GM12878 (cell line): ENCODE measurements at regions not wholly inside any gene's neighbourhood (a gene's known extent, or its start where the extent isn't known, plus 50 kb on each side); places are given as distances from the start of the nearest gene placed in this dataset.

Source experiments
- ATAC-seq: fragments of 200-7000 bp; cut with Tn5 transposase; 3 replicates; pipeline ENCODE4 v1.9.1; 2020; ENCODE audit warnings: mild to moderate bottlenecking, moderate library complexity
- BruUV-seq: library from RNA; stranded (reverse); fragments of 400-500 nt; replicated peaks from 2 replicates; lab custom pipeline; 2021; lab: Mats Ljungman, UMichigan
- CTCF ChIA-PET: fragments of 300-600 bp; sonication (Branson Sonifier 250); formaldehyde crosslinking; extraction: SDS; loops from one replicate; lab custom pipeline; 2021; ENCODE audit warnings: inconsistent platforms; lab: Yijun Ruan, JAX
- POLR2A ChIA-PET: fragments of 350-600 bp; formaldehyde crosslinking; extraction: SDS; loops from one replicate; lab custom pipeline; 2021; ENCODE audit warnings: inconsistent platforms; lab: Charles Lee
- RAD21 ChIA-PET: fragments of 300-600 bp; sonication (Branson Sonifier 250); formaldehyde crosslinking; loops from one replicate; lab custom pipeline; 2023; ENCODE audit warnings: antibody characterized with exemption; ENCODE audit not compliant: unreplicated experiment; lab: Charles Lee
- SMC1A ChIA-PET: fragments of 300-600 bp; sonication (Branson Sonifier 250); formaldehyde crosslinking; loops from one replicate; lab custom pipeline; 2023; ENCODE audit not compliant: unreplicated experiment, uncharacterized antibody; lab: Charles Lee
- DNase-seq: peaks from one replicate; pipeline ENCODE4 v3.0.0-alpha.2; 2011; ENCODE audit warnings: low read depth, low spot score
- FAIRE-seq: peaks from 3 replicates; lab custom pipeline; 2011; peaks lifted over from hg19 to GRCh38; lab: Jason Lieb, UNC
- H2AFZ ChIP-seq: 2 replicates; pipeline ENCODE4 v1.6.0; 2011; ENCODE audit warnings: low read depth, low read length, control low read depth; ENCODE audit not compliant: control insufficient read depth
- H3K27ac ChIP-seq: 2 replicates; pipeline ENCODE4 v1.5.1; 2011; ENCODE audit warnings: control low read depth; ENCODE audit not compliant: control insufficient read depth, insufficient read depth
- H3K27me3 ChIP-seq, 2 experiments: replicated peaks in 1 of 2; 2 replicates each; pipeline versions ENCODE4 v1.6.0 to v1.6.1; 2011; ENCODE audit warnings: low read length in 1 of 2; ENCODE audit not compliant: control insufficient read depth in 2 of 2, insufficient read depth in 2 of 2
- H3K36me3 ChIP-seq, 2 experiments: 2 replicates each; pipeline ENCODE4 v1.5.1; 2011; ENCODE audit warnings: low read length in 1 of 2; ENCODE audit not compliant: control insufficient read depth in 2 of 2, insufficient read depth in 2 of 2
- H3K4me1 ChIP-seq: 2 replicates; pipeline ENCODE4 v1.6.1; 2011; ENCODE audit warnings: mild to moderate bottlenecking, low read length, moderate library complexity, mixed read lengths; ENCODE audit not compliant: control insufficient read depth, insufficient read depth
- H3K4me2 ChIP-seq: 2 replicates; pipeline ENCODE4 v1.6.0; 2011; ENCODE audit warnings: control low read depth; ENCODE audit not compliant: control insufficient read depth, insufficient read depth
- H3K4me3 ChIP-seq: fragments of 200-600 bp; sonication (generic); 2 replicates; pipeline ENCODE4 v1.5.1; 2016
- H3K79me2 ChIP-seq: 2 replicates; pipeline ENCODE4 v1.6.0; 2011; ENCODE audit warnings: low read length; ENCODE audit not compliant: control insufficient read depth, insufficient read depth
- H3K9ac ChIP-seq: 2 replicates; pipeline ENCODE4 v1.8.0; 2011; ENCODE audit warnings: low read length, control low read depth, mixed read lengths; ENCODE audit not compliant: control insufficient read depth, insufficient read depth
- H3K9me3 ChIP-seq: replicated peaks from 3 replicates; pipeline ENCODE4 v1.5.1; 2011; ENCODE audit warnings: mild to moderate bottlenecking, low read length; ENCODE audit not compliant: control insufficient read depth, insufficient read depth
- H4K20me1 ChIP-seq: 2 replicates; pipeline ENCODE4 v1.6.0; 2011; ENCODE audit not compliant: control insufficient read depth, insufficient read depth
- BRCA1 ChIP-seq: IDR thresholded peaks from 2 replicates; pipeline ENCODE4 v1.6.1; 2011; ENCODE audit warnings: low read depth, low read length, improper control_type of control experiment
- ESRRA ChIP-seq: IDR thresholded peaks from 2 replicates; pipeline ENCODE4 v1.6.1; 2012; ENCODE audit warnings: mild to moderate bottlenecking, low read length, improper control_type of control experiment
- MXI1 ChIP-seq: fragments of 150-350 bp; IDR thresholded peaks from 2 replicates; pipeline ENCODE4 v1.6.1; 2011; ENCODE audit warnings: low read depth, mild to moderate bottlenecking, inconsistent platforms, low read length, improper control_type of control experiment
- NBN ChIP-seq: fragments of 450-650 bp; IDR thresholded peaks from 2 replicates; pipeline ENCODE4 v1.6.1; 2016
- NR2C2 ChIP-seq: IDR thresholded peaks from 2 replicates; pipeline ENCODE4 v1.6.1; 2011; ENCODE audit warnings: borderline replicate concordance, low read depth; ENCODE audit not compliant: control insufficient read depth, insufficient read length
- NRF1 ChIP-seq: conservative IDR thresholded peaks from 2 replicates; pipeline ENCODE4 v1.6.1; 2011; ENCODE audit warnings: mild to moderate bottlenecking, low read depth, low read length, improper control_type of control experiment
- POU2F2 ChIP-seq: IDR thresholded peaks from 3 replicates; pipeline ENCODE4 v1.6.1; 2011; ENCODE audit warnings: low read depth, mild to moderate bottlenecking, low read length, borderline replicate concordance
- RAD21 ChIP-seq: IDR thresholded peaks from 2 replicates; pipeline ENCODE4 v1.6.1; 2011; ENCODE audit warnings: mild to moderate bottlenecking, low read depth, low read length, moderate library complexity; ENCODE audit not compliant: insufficient read depth
- SMC3 ChIP-seq: IDR thresholded peaks from 2 replicates; pipeline ENCODE4 v1.6.1; 2011; ENCODE audit warnings: low read length, improper control_type of control experiment, borderline replicate concordance
- SREBF1 ChIP-seq: IDR thresholded peaks from 2 replicates; pipeline ENCODE4 v1.6.1; 2012; ENCODE audit warnings: mild to moderate bottlenecking, low read length
- SRF ChIP-seq, 2 experiments: IDR thresholded peaks; 2 replicates each; pipeline ENCODE4 v1.6.1; 2011; ENCODE audit warnings: low read depth in 2 of 2, low read length in 2 of 2, mild to moderate bottlenecking in 1 of 2, moderate library complexity in 1 of 2
- STAT1 ChIP-seq: fragments of 450-650 bp; conservative IDR thresholded peaks from 2 replicates; pipeline ENCODE4 v1.6.1; 2014; ENCODE audit warnings: antibody characterized with exemption, mild to moderate bottlenecking
- WGBS: methylation state at CpG from one replicate; pipeline ENCODE4 v1.1.6; 2016; ENCODE audit warnings: low lambda C conversion rate; ENCODE audit not compliant: insufficient replicate concordance, insufficient coverage; ENCODE audit errors: missing lambda C conversion rate; 5-methylcytosine and 5-hydroxymethylcytosine counted together
- in situ Hi-C: fragments of 300-500 bp; cut with MboI; formaldehyde crosslinking; loops from 9 replicates; pipeline ENCODE4 v1.14.3; 2018; ENCODE audit warnings: mixed read lengths
- intact Hi-C: fragments of 100-400 bp; cut with micrococcal nuclease; formaldehyde crosslinking; loops from one replicate; pipeline ENCODE4 v1.14.2; 2022; ENCODE audit not compliant: unreplicated experiment
- TF ChIP-seq, protein P1 (sequence below): IDR thresholded peaks from 2 replicates; pipeline ENCODE4 v1.6.1; 2012; ENCODE audit warnings: low read depth, low read length, improper control_type of control experiment
- TF ChIP-seq, protein P2 (sequence below): fragments of 450-650 bp; IDR thresholded peaks from 2 replicates; pipeline ENCODE4 v1.6.1; 2017; ENCODE audit warnings: borderline replicate concordance

DNA sequence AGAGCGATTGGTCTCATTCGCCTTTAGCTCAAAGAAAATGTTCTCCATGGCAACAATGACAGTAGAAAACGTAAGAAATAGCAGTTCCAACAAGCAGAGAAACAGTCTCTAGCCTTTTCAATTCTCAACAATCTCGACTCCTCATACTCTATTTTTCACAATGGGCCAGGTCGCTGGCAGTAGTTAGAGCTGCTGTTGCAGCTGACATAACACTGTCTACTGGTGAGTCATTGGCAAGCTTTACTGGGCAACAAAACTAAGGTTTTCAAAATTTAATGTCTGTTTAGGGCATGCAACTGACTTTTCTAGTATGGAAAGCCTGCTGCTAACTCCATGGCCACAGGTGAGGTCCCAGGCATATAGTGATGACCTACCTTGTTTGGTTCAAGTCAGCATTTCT, 221.1 kb upstream of the KAZN start:
- no peak overlapping the region for H3K4me3 ChIP-seq
- CTCF ChIA-PET: no interaction called here
- RAD21 ChIA-PET: no interaction called here
- H3K9me3 ChIP-seq: no peaks in the 10 kb centered on the region
- no peak overlapping the region for H3K4me2 ChIP-seq
- ATAC-seq (no peak), DNase-seq (no peak), FAIRE-seq (no peak)
- H3K27me3 ChIP-seq: no peaks in the 10 kb centered on the region
- TF ChIP-seq RAD21 (no peak), SMC3 (no peak), BRCA1 (no peak), NR2C2 (no peak), SRF (IDR thresholded peaks at IDR 0.05; ENCODE audit: low read depth in 2 of 2, low read length in 2 of 2) (no peak), SREBF1 (no peak)
- TF ChIP-seq, protein P1, sequence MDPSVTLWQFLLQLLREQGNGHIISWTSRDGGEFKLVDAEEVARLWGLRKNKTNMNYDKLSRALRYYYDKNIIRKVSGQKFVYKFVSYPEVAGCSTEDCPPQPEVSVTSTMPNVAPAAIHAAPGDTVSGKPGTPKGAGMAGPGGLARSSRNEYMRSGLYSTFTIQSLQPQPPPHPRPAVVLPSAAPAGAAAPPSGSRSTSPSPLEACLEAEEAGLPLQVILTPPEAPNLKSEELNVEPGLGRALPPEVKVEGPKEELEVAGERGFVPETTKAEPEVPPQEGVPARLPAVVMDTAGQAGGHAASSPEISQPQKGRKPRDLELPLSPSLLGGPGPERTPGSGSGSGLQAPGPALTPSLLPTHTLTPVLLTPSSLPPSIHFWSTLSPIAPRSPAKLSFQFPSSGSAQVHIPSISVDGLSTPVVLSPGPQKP: no peak
- intact Hi-C loops: no loop called here
- WGBS: 21% methylated on average over 5 of the region's 5 CpGs
- H3K36me3 ChIP-seq: no peaks in the 10 kb centered on the region
- no peaks in the 10 kb centered on the region for H3K79me2 ChIP-seq
- no TSS peak for BruUV-seq
- no peak overlapping the region for H2AFZ ChIP-seq
- in situ Hi-C loops: no loop called here
- POLR2A ChIA-PET: no interaction called here
- no peak overlapping the region for H3K27ac ChIP-seq
- SMC1A ChIA-PET: no interaction called here
- H3K9ac ChIP-seq: no peak overlapping the region
- H4K20me1 ChIP-seq: no peaks in the 10 kb centered on the region
- H3K4me1 ChIP-seq: no peaks in the 10 kb centered on the region

DNA sequence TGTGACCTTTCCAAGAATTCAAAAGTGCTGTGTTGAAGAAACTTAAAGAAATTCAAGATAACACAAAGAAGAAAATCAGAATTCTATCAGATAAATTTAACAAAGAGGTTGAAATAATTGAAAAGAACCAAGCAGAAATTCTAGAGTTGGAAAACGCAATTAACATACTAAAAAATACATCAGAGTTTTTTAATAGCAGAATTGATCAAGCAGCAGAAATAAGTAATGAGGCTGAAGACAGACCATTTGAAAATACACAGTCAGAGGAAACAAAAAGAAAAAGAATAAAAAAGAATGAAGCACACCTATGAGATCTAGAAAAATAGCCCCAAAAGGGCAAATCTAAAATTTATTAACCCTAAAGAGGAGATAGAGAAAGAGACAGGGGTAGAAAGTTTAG, 218.1 kb upstream of the KAZN start:
- no peak overlapping the region for H3K9ac ChIP-seq
- ChIA-PET RAD21 (no interaction called here), CTCF (no interaction called here), POLR2A (no interaction called here), SMC1A (no interaction called here)
- no peaks in the 10 kb centered on the region for H3K9me3 ChIP-seq
- in situ Hi-C loops (no loop called here), intact Hi-C loops (no loop called here)
- no peak overlapping the region for H3K4me2 ChIP-seq
- BruUV-seq: no TSS peak
- no peaks in the 10 kb centered on the region for H3K4me1 ChIP-seq
- H3K4me3 ChIP-seq: no peak overlapping the region
- ATAC-seq (no peak), DNase-seq (no peak), FAIRE-seq (no peak)
- H3K79me2 ChIP-seq: no peaks in the 10 kb centered on the region
- H3K27me3 ChIP-seq: no peaks in the 10 kb centered on the region
- H2AFZ ChIP-seq: no peak overlapping the region
- H4K20me1 ChIP-seq: no peaks in the 10 kb centered on the region
- no peak overlapping the region for H3K27ac ChIP-seq
- no peaks in the 10 kb centered on the region for H3K36me3 ChIP-seq
- WGBS: 0% methylated on average over 1 of the region's 1 CpG
- TF ChIP-seq BRCA1 (no peak), NBN (no peak), ESRRA (no peak), NRF1 (no peak), STAT1 (no peak), POU2F2 (no peak), MXI1 (no peak), NR2C2 (no peak)
- TF ChIP-seq, protein P2, sequence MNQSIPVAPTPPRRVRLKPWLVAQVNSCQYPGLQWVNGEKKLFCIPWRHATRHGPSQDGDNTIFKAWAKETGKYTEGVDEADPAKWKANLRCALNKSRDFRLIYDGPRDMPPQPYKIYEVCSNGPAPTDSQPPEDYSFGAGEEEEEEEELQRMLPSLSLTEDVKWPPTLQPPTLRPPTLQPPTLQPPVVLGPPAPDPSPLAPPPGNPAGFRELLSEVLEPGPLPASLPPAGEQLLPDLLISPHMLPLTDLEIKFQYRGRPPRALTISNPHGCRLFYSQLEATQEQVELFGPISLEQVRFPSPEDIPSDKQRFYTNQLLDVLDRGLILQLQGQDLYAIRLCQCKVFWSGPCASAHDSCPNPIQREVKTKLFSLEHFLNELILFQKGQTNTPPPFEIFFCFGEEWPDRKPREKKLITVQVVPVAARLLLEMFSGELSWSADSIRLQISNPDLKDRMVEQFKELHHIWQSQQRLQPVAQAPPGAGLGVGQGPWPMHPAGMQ: no peak
